MCF 10A (cell line): ENCODE measurements at regions not wholly inside any gene's neighbourhood (a gene's known extent, or its start where the extent isn't known, plus 50 kb on each side); places are given as distances from the start of the nearest gene placed in this dataset.

ENCODE experiments used
- BruUV-seq: library from RNA; stranded (reverse); fragments of 400-500 nt; replicated peaks from 2 replicates; lab custom pipeline; 2021; lab: Mats Ljungman, UMichigan
- CTCF ChIA-PET: fragments of 300-600 bp; sonication (Branson Sonifier 250); formaldehyde crosslinking; extraction: SDS; loops from one replicate; lab custom pipeline; 2021; ENCODE audit warnings: antibody characterized with exemption, inconsistent platforms; lab: Yijun Ruan, JAX
- POLR2A ChIA-PET: fragments of 300-600, 350-650 bp; sonication (Branson Sonifier 250); formaldehyde crosslinking; extraction: SDS; loops from one replicate; lab custom pipeline; 2020; ENCODE audit warnings: antibody characterized with exemption, inconsistent platforms; lab: Yijun Ruan, JAX
- DNase-seq: peaks from one replicate; pipeline ENCODE4 v3.0.0-alpha.2; 2018; ENCODE audit not compliant: unreplicated experiment
- H3K27ac Mint-ChIP-seq: one replicate; pipeline ENCODE4 v1.8.0; 2022; ENCODE audit warnings: mild to moderate bottlenecking, low read depth, mixed read lengths; ENCODE audit not compliant: unreplicated experiment
- H3K27me3 Mint-ChIP-seq: one replicate; pipeline ENCODE4 v1.8.0; 2022; ENCODE audit warnings: mixed read lengths; ENCODE audit not compliant: insufficient read depth, unreplicated experiment
- H3K36me3 Mint-ChIP-seq: one replicate; pipeline ENCODE4 v1.8.0; 2022; ENCODE audit warnings: mild to moderate bottlenecking, moderate library complexity, mixed read lengths; ENCODE audit not compliant: insufficient read depth, unreplicated experiment
- H3K4me1 Mint-ChIP-seq: one replicate; pipeline ENCODE4 v1.8.0; 2022; ENCODE audit warnings: mixed read lengths; ENCODE audit not compliant: insufficient read depth, unreplicated experiment
- H3K4me3 Mint-ChIP-seq: one replicate; pipeline ENCODE4 v1.8.0; 2022; ENCODE audit warnings: mild to moderate bottlenecking, moderate library complexity, mixed read lengths; ENCODE audit not compliant: unreplicated experiment
- H3K9me3 Mint-ChIP-seq: one replicate; pipeline ENCODE4 v1.8.0; 2022; ENCODE audit warnings: mixed read lengths; ENCODE audit not compliant: unreplicated experiment
- CTCF ChIP-seq: fragments of 200-600 bp; IDR thresholded peaks from one replicate; pipeline ENCODE4 v1.8.0; 2022; ENCODE audit warnings: antibody characterized with exemption, mild to moderate bottlenecking; ENCODE audit not compliant: unreplicated experiment
- intact Hi-C: fragments of 100-400 bp; cut with micrococcal nuclease; formaldehyde crosslinking; loops from 2 replicates; pipeline ENCODE4 v1.14.1; 2022

GRCh38 chr1:81478219-81478618, 322.5 kb upstream of the ADGRL2 start:
- no peaks in the 10 kb centered on the region for H3K9me3 Mint-ChIP-seq
- ChIA-PET CTCF (interaction anchor here (0.8 kb wide), 1 partner anchor 67 kb away, joined by 4 read pairs; no protein-coding TSS in a partner anchor), POLR2A (no interaction called here)
- no peak for TF ChIP-seq CTCF
- H3K27ac Mint-ChIP-seq: no peak overlapping the region
- no peaks in the 10 kb centered on the region for H3K36me3 Mint-ChIP-seq
- no TSS peak for BruUV-seq
- H3K4me1 Mint-ChIP-seq: peaks cover 5% of the 10 kb centered on the region
- H3K4me3 Mint-ChIP-seq: no peak overlapping the region
- intact Hi-C loops: no loop called here
- no peaks in the 10 kb centered on the region for H3K27me3 Mint-ChIP-seq
- DNase-seq: no peak

DNA sequence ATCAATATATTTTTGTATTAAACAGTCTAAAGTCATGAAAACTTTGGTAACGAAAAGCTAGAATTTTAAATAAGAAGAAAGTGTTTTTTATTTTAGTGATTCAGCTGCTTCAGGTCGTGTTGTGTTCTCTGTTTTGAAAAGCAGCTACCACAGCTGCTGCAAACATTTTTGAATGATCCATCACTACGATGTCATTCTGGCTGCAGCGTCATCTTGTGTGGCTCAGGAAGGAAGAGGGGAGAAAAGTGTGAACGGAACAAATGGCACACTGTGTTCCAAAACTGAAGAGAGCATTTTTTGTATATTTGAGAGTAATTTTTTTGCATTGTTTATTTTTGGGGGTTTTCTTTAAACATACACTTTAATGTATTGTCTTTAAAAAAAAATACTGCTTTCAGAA, 323.0 kb upstream of the ADGRL2 start:
- BruUV-seq: no TSS peak
- H3K27ac Mint-ChIP-seq: no peak overlapping the region
- CTCF ChIA-PET: interaction anchor here (0.8 kb wide), 1 partner anchor 67 kb away, joined by 4 read pairs; no protein-coding TSS in a partner anchor
- no peaks in the 10 kb centered on the region for H3K27me3 Mint-ChIP-seq
- no peak overlapping the region for H3K4me3 Mint-ChIP-seq
- TF ChIP-seq CTCF: no peak
- POLR2A ChIA-PET: no interaction called here
- H3K36me3 Mint-ChIP-seq: no peaks in the 10 kb centered on the region
- H3K9me3 Mint-ChIP-seq: no peaks in the 10 kb centered on the region
- intact Hi-C loops: no loop called here
- no peak for DNase-seq
- peaks cover 5% of the 10 kb centered on the region for H3K4me1 Mint-ChIP-seq

- Mint-ChIP-seq H3K27ac (no peak overlapping the region), H3K36me3 (no peaks in the 10 kb centered on the region), H3K27me3 (no peaks in the 10 kb centered on the region), H3K9me3 (no peaks in the 10 kb centered on the region), H3K4me3 (no peak overlapping the region), H3K4me1 (no peaks in the 10 kb centered on the region)
- TF ChIP-seq CTCF: no peak
- POLR2A ChIA-PET: no interaction called here
- intact Hi-C loops: no loop called here
- CTCF ChIA-PET: no interaction called here
- no peak for DNase-seq
- no TSS peak for BruUV-seq
Observed at GRCh38 chr1:81472387-81472786, 328.3 kb upstream of the ADGRL2 start.

- no peaks in the 10 kb centered on the region for H3K27me3 Mint-ChIP-seq
- H3K4me1 Mint-ChIP-seq: no peaks in the 10 kb centered on the region
- DNase-seq: no peak
- no peak for TF ChIP-seq CTCF
- no peaks in the 10 kb centered on the region for H3K36me3 Mint-ChIP-seq
- no TSS peak for BruUV-seq
- H3K27ac Mint-ChIP-seq: no peak overlapping the region
- H3K9me3 Mint-ChIP-seq: no peaks in the 10 kb centered on the region
- POLR2A ChIA-PET: no interaction called here
- intact Hi-C loops: no loop called here
- H3K4me3 Mint-ChIP-seq: no peak overlapping the region
- CTCF ChIA-PET: interaction anchor here (0.6 to 2.1 kb wide), 3 partner anchors 9 to 171 kb away, joined by 4 to 10 read pairs (median 4); no protein-coding TSS in a partner anchor
Observed at GRCh38 chr1:81471255-81471654, 329.5 kb upstream of the ADGRL2 start.
